ENCODE measurements at regions not wholly inside any gene's neighbourhood (a gene's known extent, or its start where the extent isn't known, plus 50 kb on each side); places are given as distances from the start of the nearest gene placed in this dataset.

GRCh38 chr4:133593764-133594163 lies 444.7 kb downstream of the PCDH10 start:
- no peak for DNase-seq (ENCODE audit: low read depth, low spot score)
- Histone ChIP-seq H3K9me1 (replicated peaks; ENCODE audit: control insufficient read depth, extremely low read depth, insufficient read depth, low read length) (no peaks in the 10 kb centered on the region), H3K79me2 (ENCODE audit: control insufficient read depth, insufficient read depth, low read length) (no peaks in the 10 kb centered on the region), H3K9ac (replicated peaks; ENCODE audit: extremely low read depth, insufficient read depth, low read length) (no peak overlapping the region), H2AFZ (ENCODE audit: low read depth, low read length) (no peak overlapping the region), H3K9me3 (replicated peaks; ENCODE audit: control insufficient read depth, insufficient read depth, low read length) (no peaks in the 10 kb centered on the region), H3K4me1 (ENCODE audit: control insufficient read depth, extremely low read depth, insufficient read depth, low read length) (no peaks in the 10 kb centered on the region), H3K27ac (ENCODE audit: insufficient read depth, low read depth, low read length) (no peak overlapping the region), H4K20me1 (replicated peaks; ENCODE audit: control insufficient read depth, extremely low read depth, insufficient read depth, low read length) (no peaks in the 10 kb centered on the region), H3K36me3 (ENCODE audit: control insufficient read depth in 2 of 2, extremely low read depth in 1 of 2, insufficient read depth in 2 of 2, low read length in 2 of 2) (no peaks in the 10 kb centered on the region), H3K27me3 (ENCODE audit: control insufficient read depth in 2 of 2, insufficient read depth in 2 of 2, low read length in 2 of 2) (no peaks in the 10 kb centered on the region), H3K4me3 (replicated peaks in 1 of 3; ENCODE audit: insufficient read depth in 1 of 3, low read depth in 1 of 3, low read length in 3 of 3) (no peak overlapping the region), H3K4me2 (ENCODE audit: insufficient read depth, low read length) (no peak overlapping the region)
- no peak for FAIRE-seq
- intact Hi-C loops (cut with micrococcal nuclease) = no loop called here
- ChIA-PET CTCF (interaction anchor here (0.7 to 1.0 kb wide), 2 partner anchors 18 to 440 kb away, joined by 3 read pairs; no protein-coding TSS in a partner anchor), POLR2A (no interaction called here)
- BruUV-seq (replicated peaks) = no TSS peak
- dilution Hi-C loops (cut with MboI; ENCODE audit: extremely low pct_ligation_motif_present, low sequenced_read_pairs) = no loop called here
- TF ChIP-seq MYC (IDR thresholded peaks at IDR 0.05; ENCODE audit: low read depth, low read length) = no peak
- TF ChIP-seq POLR2A (IDR thresholded peaks at IDR 0.05; ENCODE audit: low read depth, low read length) = no peak

- H3K79me2 ChIP-seq (ENCODE audit: control insufficient read depth, insufficient read depth, low read length) = no peaks in the 10 kb centered on the region
- H3K27ac ChIP-seq (ENCODE audit: insufficient read depth, low read depth, low read length) = no peak overlapping the region
- TF ChIP-seq POLR2A (IDR thresholded peaks at IDR 0.05; ENCODE audit: low read depth, low read length) = no peak
- no peak for TF ChIP-seq MYC (IDR thresholded peaks at IDR 0.05; ENCODE audit: low read depth, low read length)
- TF ChIP-seq JUN (IDR thresholded peaks at IDR 0.05; ENCODE audit: borderline replicate concordance, insufficient read depth, insufficient read length, low read depth) = no peak
- no peak for TF ChIP-seq GATA2 (IDR thresholded peaks at IDR 0.05; ENCODE audit: insufficient read depth, insufficient read length, low read depth, low read length)
- no peak for TF ChIP-seq EZH2 (IDR thresholded peaks at IDR 0.05; ENCODE audit: borderline replicate concordance, low read depth, low read length, severe bottlenecking)
- TF ChIP-seq MAX (IDR thresholded peaks at IDR 0.05; ENCODE audit: insufficient read depth, insufficient read length) = no peak
- TF ChIP-seq CTCF (IDR thresholded peaks at IDR 0.05; ENCODE audit: extremely low read depth in 1 of 2, insufficient read depth in 1 of 2, low read depth in 1 of 2, low read length in 2 of 2) = no peak
- TF ChIP-seq FOS (IDR thresholded peaks at IDR 0.05; ENCODE audit: borderline replicate concordance, insufficient read depth, low read length) = no peak
- TF ChIP-seq POLR2AphosphoS5 (IDR thresholded peaks at IDR 0.05; ENCODE audit: insufficient read depth, low read depth, low read length) = no peak
- FAIRE-seq (no peak), DNase-seq (ENCODE audit: low read depth, low spot score) (no peak)
- intact Hi-C loops (cut with micrococcal nuclease) = no loop called here
- no peaks in the 10 kb centered on the region for H3K36me3 ChIP-seq (ENCODE audit: control insufficient read depth in 2 of 2, extremely low read depth in 1 of 2, insufficient read depth in 2 of 2, low read length in 2 of 2)
- ChIA-PET CTCF (interaction anchor here (0.9 kb wide), 1 partner anchor 8 kb away, joined by 3 read pairs; no protein-coding TSS in a partner anchor), POLR2A (no interaction called here)
- no TSS peak for BruUV-seq (replicated peaks)
- no peaks in the 10 kb centered on the region for H4K20me1 ChIP-seq (replicated peaks; ENCODE audit: control insufficient read depth, extremely low read depth, insufficient read depth, low read length)
- no peaks in the 10 kb centered on the region for H3K9me1 ChIP-seq (replicated peaks; ENCODE audit: control insufficient read depth, extremely low read depth, insufficient read depth, low read length)
- H3K9me3 ChIP-seq (replicated peaks; ENCODE audit: control insufficient read depth, insufficient read depth, low read length) = no peaks in the 10 kb centered on the region
- dilution Hi-C loops (cut with MboI; ENCODE audit: extremely low pct_ligation_motif_present, low sequenced_read_pairs) = no loop called here
- H3K4me1 ChIP-seq (ENCODE audit: control insufficient read depth, extremely low read depth, insufficient read depth, low read length) = no peaks in the 10 kb centered on the region
- no peak overlapping the region for H2AFZ ChIP-seq (ENCODE audit: low read depth, low read length)
- H3K4me2 ChIP-seq (ENCODE audit: insufficient read depth, low read length) = no peak overlapping the region
- no peak overlapping the region for H3K9ac ChIP-seq (replicated peaks; ENCODE audit: extremely low read depth, insufficient read depth, low read length)
- H3K27me3 ChIP-seq (ENCODE audit: control insufficient read depth in 2 of 2, insufficient read depth in 2 of 2, low read length in 2 of 2) = no peaks in the 10 kb centered on the region
- no peak overlapping the region for H3K4me3 ChIP-seq (replicated peaks in 1 of 3; ENCODE audit: insufficient read depth in 1 of 3, low read depth in 1 of 3, low read length in 3 of 3)
These were observed 443.5 kb downstream of the PCDH10 start for GRCh38 chr4:133592591-133592990.
